ENCODE measurements at regions not wholly inside any gene's neighbourhood (a gene's known extent, or its start where the extent isn't known, plus 50 kb on each side); places are given as distances from the start of the nearest gene placed in this dataset.

GRCh38 chr4:118587116-118587831 lies 97.9 kb upstream of the METTL14 start:
- TF ChIP-seq CTCF (IDR thresholded peaks at IDR 0.05; ENCODE audit: low read length) (no peak), EZH2phosphoT487 (IDR thresholded peaks at IDR 0.05; ENCODE audit: low read length) (no peak), EZH2 (optimal IDR thresholded peaks at IDR 0.05; ENCODE audit: low read depth, low read length) (no peak)
